Ishikawa (cell line): ENCODE measurements at regions not wholly inside any gene's neighbourhood (a gene's known extent, or its start where the extent isn't known, plus 50 kb on each side); places are given as distances from the start of the nearest gene placed in this dataset.

Source experiments
- CEBPB ChIP-seq: IDR thresholded peaks from 2 replicates; pipeline ENCODE4 v1.6.1; 2012
- CREB1 ChIP-seq: IDR thresholded peaks from 2 replicates; pipeline ENCODE4 v1.6.1; 2012; ENCODE audit warnings: low read depth
- EGR1 ChIP-seq: IDR thresholded peaks from 2 replicates; pipeline ENCODE4 v1.6.1; 2012
- EP300 ChIP-seq: IDR thresholded peaks from 2 replicates; pipeline ENCODE4 v1.6.1; 2012; ENCODE audit warnings: borderline replicate concordance
- FOXM1 ChIP-seq: IDR thresholded peaks from 2 replicates; pipeline ENCODE4 v1.6.1; 2012; ENCODE audit warnings: low read depth, borderline replicate concordance
- MAX ChIP-seq: IDR thresholded peaks from 2 replicates; pipeline ENCODE4 v1.6.1; 2012
- NFIC ChIP-seq: IDR thresholded peaks from 2 replicates; pipeline ENCODE4 v1.6.1; 2012
- RAD21 ChIP-seq: IDR thresholded peaks from 2 replicates; pipeline ENCODE4 v1.6.1; 2012; ENCODE audit warnings: low read depth
- REST ChIP-seq: IDR thresholded peaks from 2 replicates; pipeline ENCODE4 v1.6.1; 2012; ENCODE audit warnings: low read depth, mild to moderate bottlenecking
- TAF1 ChIP-seq: IDR thresholded peaks from 2 replicates; pipeline ENCODE4 v1.6.1; 2012; ENCODE audit warnings: low read depth, mild to moderate bottlenecking
- TCF12 ChIP-seq: IDR thresholded peaks from 2 replicates; pipeline ENCODE4 v1.6.1; 2012; ENCODE audit warnings: low read depth
- TEAD4 ChIP-seq: IDR thresholded peaks from 2 replicates; pipeline ENCODE4 v1.6.1; 2012
- YY1 ChIP-seq: IDR thresholded peaks from 2 replicates; pipeline ENCODE4 v1.6.1; 2012; ENCODE audit warnings: low read depth
- ZBTB7A ChIP-seq: IDR thresholded peaks from 2 replicates; pipeline ENCODE4 v1.6.1; 2012; ENCODE audit warnings: low read depth
- TF ChIP-seq, protein P1 (sequence below): IDR thresholded peaks from 2 replicates; pipeline ENCODE4 v1.6.1; 2012

DNA sequence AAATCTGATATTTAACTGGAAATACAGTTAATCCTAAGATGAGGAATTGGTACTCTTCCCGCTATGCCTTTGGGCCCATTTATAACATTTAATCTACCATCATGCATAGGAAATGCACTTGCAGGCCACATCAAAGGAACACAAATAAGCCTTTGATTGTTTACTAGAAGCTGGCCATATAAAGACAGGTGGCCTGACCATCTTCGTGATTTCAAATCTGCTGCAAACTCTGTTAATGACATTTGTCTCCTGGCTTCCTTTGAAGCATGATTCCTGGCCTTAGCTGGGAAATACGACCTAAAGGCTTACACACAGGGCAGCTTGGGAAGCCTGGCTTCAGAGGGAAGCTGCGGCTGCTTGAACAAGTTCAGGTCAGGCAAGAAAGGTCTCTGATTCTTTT, 552.1 kb downstream of the CDH26 start:
- TF ChIP-seq MAX (no peak), NFIC (no peak), ZBTB7A (no peak), CREB1 (no peak), EP300 (no peak)

DNA sequence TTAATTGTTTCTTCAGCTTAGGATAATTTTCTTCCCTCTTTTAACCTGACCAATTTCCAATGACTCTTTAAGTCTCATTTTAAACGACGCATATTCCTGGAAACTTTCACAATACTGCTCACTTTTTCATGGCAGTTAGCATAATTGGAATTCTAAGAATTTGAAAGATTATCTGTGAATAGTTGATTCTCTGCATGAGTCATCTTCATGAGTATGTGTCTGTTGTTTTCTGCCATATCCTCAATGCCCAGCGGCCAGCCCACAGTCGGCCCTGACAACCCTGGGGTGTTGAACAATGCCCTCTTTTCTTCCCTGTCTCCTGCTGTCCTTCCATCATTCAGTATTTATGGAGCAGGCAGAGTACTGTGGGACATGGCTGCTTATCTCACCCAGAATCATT, 554.2 kb downstream of the CDH26 start:
- TF ChIP-seq REST = no peak
- no peak for TF ChIP-seq TCF12
- TF ChIP-seq EGR1 = no peak
- no peak for TF ChIP-seq NFIC
- no peak for TF ChIP-seq MAX
- TF ChIP-seq CEBPB = no peak
- no peak for TF ChIP-seq CREB1
- no peak for TF ChIP-seq ZBTB7A
- TF ChIP-seq YY1 = no peak
- TF ChIP-seq, protein P1, sequence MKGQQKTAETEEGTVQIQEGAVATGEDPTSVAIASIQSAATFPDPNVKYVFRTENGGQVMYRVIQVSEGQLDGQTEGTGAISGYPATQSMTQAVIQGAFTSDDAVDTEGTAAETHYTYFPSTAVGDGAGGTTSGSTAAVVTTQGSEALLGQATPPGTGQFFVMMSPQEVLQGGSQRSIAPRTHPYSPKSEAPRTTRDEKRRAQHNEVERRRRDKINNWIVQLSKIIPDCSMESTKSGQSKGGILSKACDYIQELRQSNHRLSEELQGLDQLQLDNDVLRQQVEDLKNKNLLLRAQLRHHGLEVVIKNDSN = no peak
- TF ChIP-seq EP300 = no peak
- TF ChIP-seq RAD21 = no peak
- no peak for TF ChIP-seq FOXM1
- no peak for TF ChIP-seq TEAD4
- TF ChIP-seq TAF1 = no peak

- TF ChIP-seq, protein P1 = no peak
- TF ChIP-seq REST = no peak
- TF ChIP-seq ZBTB7A = no peak
- TF ChIP-seq YY1 = no peak
- TF ChIP-seq TAF1 = no peak
- no peak for TF ChIP-seq MAX
- no peak for TF ChIP-seq RAD21
- no peak for TF ChIP-seq CREB1
- no peak for TF ChIP-seq CEBPB
- no peak for TF ChIP-seq TEAD4
- no peak for TF ChIP-seq NFIC
- TF ChIP-seq FOXM1 = no peak
- TF ChIP-seq TCF12 = no peak
- TF ChIP-seq EP300 = no peak
- no peak for TF ChIP-seq EGR1
Measured at GRCh38 chr20:60513141-60513540, 554.9 kb downstream of the CDH26 start.

DNA sequence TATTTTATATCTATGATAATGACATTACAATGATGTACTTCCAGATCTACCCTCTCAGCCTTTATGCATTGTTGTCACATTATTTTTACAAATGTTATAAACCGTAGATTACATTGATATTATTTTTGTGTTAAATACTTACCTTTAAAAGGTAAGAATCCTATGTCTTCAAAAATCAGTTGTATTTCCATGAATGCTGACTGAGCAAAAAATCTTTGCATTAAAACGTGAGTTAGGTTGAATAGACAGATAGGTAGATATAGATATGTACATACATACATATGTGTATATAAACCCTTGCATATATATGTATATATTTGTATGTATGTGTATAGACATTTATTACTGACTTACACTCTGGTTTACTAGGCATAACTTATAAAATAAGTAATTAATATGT, 558.2 kb downstream of the CDH26 start:
- TF ChIP-seq ZBTB7A = no peak
- no peak for TF ChIP-seq YY1
- TF ChIP-seq, protein P1 = no peak
- TF ChIP-seq RAD21 = no peak
- TF ChIP-seq CEBPB = no peak
- no peak for TF ChIP-seq NFIC
- no peak for TF ChIP-seq MAX
- no peak for TF ChIP-seq TAF1
- TF ChIP-seq TEAD4 = no peak
- TF ChIP-seq EGR1 = no peak
- TF ChIP-seq EP300 = no peak
- no peak for TF ChIP-seq FOXM1
- TF ChIP-seq TCF12 = no peak
- no peak for TF ChIP-seq REST
- no peak for TF ChIP-seq CREB1
